GM12891 (cell line): ENCODE measurements at regions not wholly inside any gene's neighbourhood (a gene's known extent, or its start where the extent isn't known, plus 50 kb on each side); places are given as distances from the start of the nearest gene placed in this dataset.

Experiments used
- DNase-seq: peaks from one replicate; pipeline ENCODE4 v3.0.0; 2011; ENCODE audit warnings: low spot score; ENCODE audit not compliant: insufficient read length
- FAIRE-seq: peaks from 2 replicates; lab custom pipeline; 2011; peaks lifted over from hg19 to GRCh38; lab: Jason Lieb, UNC
- PAX5 ChIP-seq: IDR thresholded peaks from 2 replicates; pipeline ENCODE4 v1.6.1; 2011; ENCODE audit warnings: low read length, moderate library complexity, mild to moderate bottlenecking; ENCODE audit not compliant: insufficient read depth, severe bottlenecking
- POLR2A ChIP-seq: IDR thresholded peaks from 2 replicates; pipeline ENCODE4 v1.6.1; 2011; ENCODE audit warnings: low read depth, low read length, control low read depth
- POLR2AphosphoS5 ChIP-seq: IDR thresholded peaks from 2 replicates; pipeline ENCODE4 v1.6.1; 2011; ENCODE audit warnings: low read depth, low read length, control low read depth
- POU2F2 ChIP-seq: IDR thresholded peaks from 2 replicates; pipeline ENCODE4 v1.6.1; 2011; ENCODE audit warnings: low read depth, mild to moderate bottlenecking, control low read depth, low read length, moderate library complexity
- SPI1 ChIP-seq: IDR thresholded peaks from 2 replicates; pipeline ENCODE4 v1.6.1; 2011; ENCODE audit warnings: low read depth, low read length, control low read depth
- TAF1 ChIP-seq: IDR thresholded peaks from 2 replicates; pipeline ENCODE4 v1.6.1; 2011; ENCODE audit warnings: low read depth, low read length, control low read depth

GRCh38 chr2:160550048-160550447, 56.4 kb upstream of the RBMS1 start:
- FAIRE-seq: no peak
- no peak for DNase-seq
- TF ChIP-seq POU2F2 (no peak), TAF1 (no peak), POLR2AphosphoS5 (no peak), PAX5 (no peak), POLR2A (no peak), SPI1 (no peak)

GRCh38 chr2:160551259-160551658, 57.7 kb upstream of the RBMS1 start:
- FAIRE-seq (no peak), DNase-seq (no peak)
- TF ChIP-seq POLR2AphosphoS5 (no peak), TAF1 (no peak), SPI1 (no peak), POU2F2 (no peak), PAX5 (no peak)

DNA sequence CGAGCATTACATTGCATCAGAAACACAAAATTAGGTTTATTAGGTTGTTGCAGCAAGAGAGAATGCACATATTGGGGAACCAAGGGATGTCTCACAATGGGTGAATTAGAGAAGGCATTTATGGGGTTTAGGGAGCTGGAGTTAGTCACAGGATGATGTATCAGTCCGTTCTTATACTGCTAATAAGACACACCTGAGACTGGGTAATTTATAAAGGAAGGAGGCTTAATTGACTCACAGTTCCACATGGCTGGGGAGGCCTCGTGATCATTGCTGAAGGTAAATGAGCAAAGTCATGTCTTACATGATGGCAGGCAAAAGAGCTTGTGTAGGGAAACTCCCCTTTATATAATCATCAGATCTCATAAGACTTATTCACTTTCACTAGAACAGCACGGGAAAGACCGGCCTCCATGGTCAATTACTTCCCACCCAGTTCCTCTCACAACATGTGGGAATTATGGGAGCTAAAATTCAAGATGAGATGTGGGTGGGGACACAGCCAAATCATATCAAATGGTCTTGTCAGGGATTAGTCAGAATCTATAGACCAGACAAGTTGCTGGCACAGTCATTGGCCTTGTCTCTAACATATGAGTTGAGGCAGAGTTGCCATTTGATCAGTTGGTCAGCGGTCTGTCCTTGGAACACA, 61.9 kb upstream of the RBMS1 start:
- no peak for FAIRE-seq
- no peak for TF ChIP-seq SPI1
- TF ChIP-seq POLR2AphosphoS5: no peak
- TF ChIP-seq PAX5: no peak
- no peak for TF ChIP-seq TAF1
- no peak for TF ChIP-seq POU2F2
- TF ChIP-seq POLR2A: no peak
- no peak for DNase-seq

- DNase-seq: no peak
- FAIRE-seq: no peak
- TF ChIP-seq PAX5 (no peak), TAF1 (no peak), SPI1 (no peak), POLR2AphosphoS5 (no peak), POLR2A (no peak), POU2F2 (no peak)
These were observed 64.3 kb upstream of the RBMS1 start for GRCh38 chr2:160557903-160558302.

DNA sequence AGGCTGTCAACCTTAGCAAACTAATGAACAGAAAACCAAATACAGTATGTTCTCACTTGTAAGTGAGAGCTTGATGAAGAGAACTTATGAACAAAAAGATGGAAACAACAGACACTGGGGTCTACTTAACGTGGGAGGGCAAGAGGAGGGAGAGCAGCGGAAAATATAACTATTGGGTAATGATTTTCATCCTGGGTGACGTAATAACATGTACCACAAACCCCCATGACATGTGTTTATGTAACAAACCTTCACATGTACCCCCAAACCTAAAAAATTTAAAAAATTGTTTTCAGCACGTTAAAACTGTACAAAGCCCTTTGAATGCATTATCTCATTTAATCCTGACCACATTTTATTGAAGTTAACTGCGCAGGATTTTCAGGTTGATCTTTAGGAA, 64.9 kb upstream of the RBMS1 start:
- FAIRE-seq (no peak), DNase-seq (no peak)
- no peak for TF ChIP-seq TAF1
- no peak for TF ChIP-seq POU2F2
- TF ChIP-seq POLR2A: no peak
- TF ChIP-seq POLR2AphosphoS5: no peak
- no peak for TF ChIP-seq SPI1
- no peak for TF ChIP-seq PAX5

- FAIRE-seq (no peak), DNase-seq (no peak)
- TF ChIP-seq POU2F2 (no peak), POLR2AphosphoS5 (no peak), PAX5 (no peak), POLR2A (no peak), TAF1 (no peak), SPI1 (no peak)
These were observed 68.1 kb upstream of the RBMS1 start for GRCh38 chr2:160561551-160562295.

- no peak for DNase-seq
- FAIRE-seq: no peak
- TF ChIP-seq SPI1 (no peak), PAX5 (no peak), POU2F2 (no peak)
These were observed 69.1 kb upstream of the RBMS1 start for GRCh38 chr2:160562730-160563129.

- DNase-seq (no peak), FAIRE-seq (no peak)
- TF ChIP-seq PAX5 (no peak), TAF1 (no peak), POLR2AphosphoS5 (no peak), POLR2A (no peak), SPI1 (no peak), POU2F2 (no peak)
These were observed 71.0 kb upstream of the RBMS1 start for GRCh38 chr2:160564591-160564990.

DNA sequence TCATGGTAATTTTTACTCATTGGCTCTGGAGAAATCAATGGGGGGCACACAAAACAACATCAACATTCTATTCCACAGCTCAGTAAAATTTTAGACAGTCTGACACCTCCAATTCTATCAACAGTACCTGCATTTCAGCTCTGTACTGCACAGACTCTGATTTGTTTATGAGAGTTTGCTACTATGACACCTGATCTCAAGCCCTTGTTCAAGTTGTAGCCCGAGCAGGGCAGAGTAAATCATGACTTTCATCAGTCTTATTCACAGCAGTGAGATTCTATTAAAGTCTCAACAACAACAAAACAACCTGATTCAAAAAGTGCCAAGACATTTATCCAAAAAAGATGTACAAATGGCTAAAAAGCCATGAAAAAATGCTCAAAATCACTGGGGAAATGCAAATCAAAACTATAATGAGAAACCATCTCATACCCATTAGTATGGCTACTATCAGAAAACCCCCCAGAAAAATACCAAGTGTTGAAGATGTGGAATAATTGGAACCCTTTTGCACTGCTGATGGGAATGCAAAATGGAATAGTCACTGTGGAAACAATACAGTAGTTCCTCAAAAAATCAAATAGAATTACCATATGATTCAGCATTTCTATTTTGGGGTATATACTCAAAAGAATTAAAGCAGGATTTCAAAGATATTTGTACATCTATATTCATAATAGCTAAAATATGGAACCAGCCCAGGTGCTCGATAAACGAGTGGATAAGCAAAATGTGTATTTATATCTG, 71.7 kb upstream of the RBMS1 start:
- FAIRE-seq: no peak
- TF ChIP-seq SPI1 (no peak), POU2F2 (no peak), PAX5 (no peak), POLR2AphosphoS5 (no peak), TAF1 (no peak), POLR2A (no peak)
- no peak for DNase-seq

DNA sequence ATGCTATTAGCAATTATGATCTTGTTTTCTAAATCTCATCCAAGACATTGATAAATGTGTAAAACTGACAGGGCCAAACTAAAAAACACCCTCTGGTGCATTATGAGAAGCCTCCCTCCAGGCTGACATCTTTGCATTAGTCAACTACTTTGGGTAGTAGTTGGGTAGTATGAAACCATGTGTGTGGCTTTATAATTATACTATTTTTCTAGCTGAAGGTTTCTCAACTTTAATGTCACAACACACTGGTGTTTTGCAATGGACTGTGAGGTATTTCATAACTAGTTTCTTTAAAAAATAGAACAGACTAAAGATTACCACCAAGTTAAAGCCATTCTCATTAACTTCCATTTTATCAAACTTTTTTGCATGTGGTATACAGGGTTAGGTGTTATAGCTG, 73.1 kb upstream of the RBMS1 start:
- TF ChIP-seq TAF1 (no peak), POLR2A (no peak), PAX5 (no peak), POLR2AphosphoS5 (no peak), POU2F2 (no peak), SPI1 (no peak)
- FAIRE-seq: no peak
- no peak for DNase-seq

DNA sequence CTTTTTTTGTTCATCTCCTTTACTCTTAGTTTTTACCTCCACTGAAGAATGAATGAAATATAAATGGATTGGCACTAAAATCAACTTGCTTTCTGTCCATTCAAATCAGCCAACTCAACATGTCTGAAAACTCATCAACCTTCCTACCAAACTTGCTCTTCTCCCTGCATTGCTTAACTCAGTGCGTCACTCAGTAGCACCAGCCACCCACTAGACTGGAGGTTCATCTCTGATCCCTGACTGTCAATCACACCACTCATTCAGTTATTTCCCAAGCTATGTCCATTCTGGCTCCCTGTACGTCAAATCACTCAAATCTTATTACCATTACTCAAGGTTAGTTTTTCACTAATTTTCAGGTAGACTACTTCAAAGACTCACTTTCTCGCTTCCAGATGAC, 75.2 kb upstream of the RBMS1 start:
- DNase-seq (no peak), FAIRE-seq (no peak)
- TF ChIP-seq POLR2AphosphoS5 (no peak), POU2F2 (no peak), POLR2A (no peak), SPI1 (no peak), PAX5 (no peak), TAF1 (no peak)
